T-cell (primary cell): ENCODE measurements at regions not wholly inside any gene's neighbourhood (a gene's known extent, or its start where the extent isn't known, plus 50 kb on each side); places are given as distances from the start of the nearest gene placed in this dataset.
"Not testable (repeated sequence)": the region's sequence is repeated elsewhere in the genome, so short reads cannot be mapped to it uniquely, and the experiment has no call there.

Source experiments
- ATAC-seq, 4 experiments: fragments of 200-7000 bp in 3 of 4; fragments of 150-1000 bp in 1 of 4; cut with Tn5 transposase; replicated peaks in 1 of 4; 1 replicate in 3 of 4; 2 replicates in 1 of 4; pipeline ENCODE4 v1.10.0; 2021; ENCODE audit warnings: moderate library complexity in 3 of 4, mild to moderate bottlenecking in 2 of 4, moderate number of reproducible peaks in 1 of 4
- CTCF ChIA-PET, 2 donors: fragments of 300-600 bp; sonication (Branson Sonifier 250); formaldehyde crosslinking; loops; one replicate each; lab custom pipeline; 2022; ENCODE audit warnings: antibody characterized with exemption in 2 of 2; lab: Charles Lee
- POLR2A ChIA-PET, 2 donors: fragments of 300-600 bp; sonication (Branson Sonifier 250); formaldehyde crosslinking; loops; one replicate each; lab custom pipeline; 2022; ENCODE audit warnings: antibody characterized with exemption in 2 of 2; lab: Charles Lee
- DNase-seq, 35 experiments: peaks; one replicate each; pipeline versions ENCODE4 v3.0.0 to v3.0.0-alpha.2; 2013 to 2023
- H3K27ac ChIP-seq: one replicate; pipeline ENCODE4 v1.5.1; 2013; ENCODE audit warnings: low read length
- H3K27me3 ChIP-seq, 2 experiments: replicated peaks in 1 of 2; 1 replicate in 1 of 2; 2 replicates in 1 of 2; pipeline versions ENCODE4 v1.6.1 to v1.7.0; 2013; ENCODE audit warnings: low read length in 1 of 2, mixed read lengths in 1 of 2; ENCODE audit not compliant: control insufficient read depth in 2 of 2, insufficient read depth in 2 of 2; ENCODE audit errors: extremely low read depth in 1 of 2
- H3K36me3 ChIP-seq, 2 donors: 1 replicate in 1 of 2; 2 replicates in 1 of 2; pipeline versions ENCODE4 v1.6.1 to v1.7.0; 2013; ENCODE audit warnings: low read length in 1 of 2; ENCODE audit not compliant: control insufficient read depth in 2 of 2, insufficient read depth in 1 of 2; ENCODE audit errors: extremely low read depth in 1 of 2
- H3K4me1 ChIP-seq, 2 experiments: 1 replicate in 1 of 2; 2 replicates in 1 of 2; pipeline versions ENCODE4 v1.6.1 to v1.7.0; 2013; ENCODE audit warnings: low read length in 2 of 2, mixed read lengths in 1 of 2; ENCODE audit not compliant: insufficient read depth in 2 of 2, control insufficient read depth in 1 of 2; ENCODE audit errors: extremely low read depth in 1 of 2
- H3K4me3 ChIP-seq, 2 donors: 1 replicate in 1 of 2; 2 replicates in 1 of 2; pipeline versions ENCODE4 v1.5.1 to v1.7.0; 2013; ENCODE audit warnings: mild to moderate bottlenecking in 2 of 2, low read length in 1 of 2, moderate library complexity in 1 of 2; ENCODE audit not compliant: control insufficient read depth in 1 of 2; ENCODE audit errors: extremely low read depth in 1 of 2
- H3K9me3 ChIP-seq: 2 replicates; pipeline ENCODE4 v1.7.0; 2013
- H3K27ac Mint-ChIP-seq, 2 donors: one replicate each; pipeline ENCODE4 v1.8.0; 2020 to 2021; ENCODE audit warnings: mild to moderate bottlenecking in 2 of 2, mixed read lengths in 2 of 2
- H3K27me3 Mint-ChIP-seq, 2 donors: one replicate each; pipeline ENCODE4 v1.8.0; 2021 to 2022; ENCODE audit warnings: mixed read lengths in 2 of 2
- H3K36me3 Mint-ChIP-seq: one replicate; pipeline ENCODE4 v1.8.0; 2021; ENCODE audit warnings: mixed read lengths
- H3K4me1 Mint-ChIP-seq, 3 donors: one replicate each; pipeline ENCODE4 v1.8.0; 2020 to 2022; ENCODE audit warnings: mixed read lengths in 3 of 3, mild to moderate bottlenecking in 1 of 3
- H3K4me3 Mint-ChIP-seq, 3 donors: one replicate each; pipeline ENCODE4 v1.8.0; 2020 to 2022; ENCODE audit warnings: mild to moderate bottlenecking in 3 of 3, mixed read lengths in 3 of 3, moderate library complexity in 3 of 3
- H3K9me3 Mint-ChIP-seq, 3 donors: one replicate each; pipeline ENCODE4 v1.8.0; 2020 to 2022; ENCODE audit warnings: mixed read lengths in 3 of 3
- WGBS: methylation state at CpG from one replicate; pipeline ENCODE4 v1.1.5; 2013; ENCODE audit warnings: missing lambda C conversion rate; ENCODE audit not compliant: insufficient coverage; 5-methylcytosine and 5-hydroxymethylcytosine counted together

DNA sequence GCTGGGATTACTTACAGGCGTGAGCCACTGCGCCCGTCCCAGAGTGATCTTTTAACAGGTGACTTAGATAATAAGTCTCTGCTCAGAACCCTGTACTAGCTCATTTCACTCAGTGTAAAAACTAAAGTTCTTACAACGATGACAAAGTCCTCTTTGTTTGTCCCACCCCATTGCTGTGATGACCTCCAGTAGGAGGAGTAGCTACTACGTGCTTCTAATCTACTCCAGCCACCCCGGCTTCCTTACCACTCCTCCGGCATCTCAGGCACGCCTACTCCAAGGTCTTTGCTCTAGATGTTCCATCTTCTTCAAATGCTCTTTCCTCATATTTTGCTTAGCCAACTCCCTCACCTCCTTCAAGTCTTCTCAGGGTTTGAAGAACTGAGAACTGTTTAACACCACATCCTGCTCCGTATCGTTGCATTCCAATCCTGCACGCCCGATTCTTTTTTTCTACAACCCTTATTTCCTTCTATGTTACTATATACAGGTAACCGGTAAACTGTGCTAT is 108.4 kb upstream of the METTL14 start:
- H3K27ac Mint-ChIP-seq, H3K9me3 Mint-ChIP-seq, H3K9me3 ChIP-seq, H3K4me3 ChIP-seq, H3K27ac ChIP-seq, CTCF ChIA-PET, POLR2A ChIA-PET, H3K36me3 ChIP-seq, DNase-seq, H3K4me1 ChIP-seq, H3K4me3 Mint-ChIP-seq, H3K4me1 Mint-ChIP-seq, ATAC-seq, H3K27me3 ChIP-seq, H3K36me3 Mint-ChIP-seq: not testable (repeated sequence)
- peaks cover 12 to 16% of the 10 kb centered on the region in 2 donors for H3K27me3 Mint-ChIP-seq
- WGBS: 98% methylated on average over 6 of the region's 13 CpGs

- H3K27ac Mint-ChIP-seq: no peak overlapping the region
- DNase-seq (no peak), ATAC-seq (no peak)
- H3K9me3 Mint-ChIP-seq: no peaks in the 10 kb centered on the region
- no peaks in the 10 kb centered on the region for H3K9me3 ChIP-seq
- ChIA-PET CTCF (no interaction called here), POLR2A (interaction anchor here in 1 of 2 donors (0.6 kb wide), 1 partner anchor 345 kb away, joined by 8 read pairs; no protein-coding TSS in a partner anchor)
- no peaks in the 10 kb centered on the region for H3K36me3 ChIP-seq
- H3K27me3 ChIP-seq: peaks cover 7 to 19% of the 10 kb centered on the region in 2 experiments
- H3K27me3 Mint-ChIP-seq: peaks cover 35 to 43% of the 10 kb centered on the region in 2 donors
- no peak overlapping the region for H3K4me3 Mint-ChIP-seq
- no peaks in the 10 kb centered on the region for H3K36me3 Mint-ChIP-seq
- H3K4me3 ChIP-seq: no peak overlapping the region
- no peaks in the 10 kb centered on the region for H3K4me1 ChIP-seq
- H3K27ac ChIP-seq: no peak overlapping the region
- peaks cover 0 to 7% (median 1%) of the 10 kb centered on the region in 3 donors for H3K4me1 Mint-ChIP-seq
- 93% methylated on average over 3 of the region's 5 CpGs for WGBS
Measured at GRCh38 chr4:118585015-118585414, 100.2 kb upstream of the METTL14 start.

GRCh38 chr4:118586357-118586790 is 98.8 kb upstream of the METTL14 start:
- Mint-ChIP-seq H3K4me3 (no peak overlapping the region), H3K27me3 (peaks cover 27 to 33% of the 10 kb centered on the region in 2 donors), H3K4me1 (peaks cover 9 to 20% (median 11%) of the 10 kb centered on the region in 3 donors), H3K36me3 (no peaks in the 10 kb centered on the region), H3K27ac (no peak overlapping the region), H3K9me3 (no peaks in the 10 kb centered on the region)
- no peak for DNase-seq
- Histone ChIP-seq H3K4me3 (no peak overlapping the region), H3K9me3 (no peaks in the 10 kb centered on the region), H3K36me3 (no peaks in the 10 kb centered on the region), H3K27ac (no peak overlapping the region), H3K27me3 (peaks cover 7 to 16% of the 10 kb centered on the region in 2 experiments), H3K4me1 (peaks cover 0 to 2% of the 10 kb centered on the region in 2 experiments)
- ChIA-PET POLR2A (no interaction called here), CTCF (interaction anchor here in 1 of 2 donors (0.6 kb wide), 2 partner anchors 180 to 233 kb away, joined by 3 to 4 read pairs; no protein-coding TSS in a partner anchor)
- WGBS: 70% methylated on average over 6 of the region's 6 CpGs
- no peak for ATAC-seq

- no peaks in the 10 kb centered on the region for H3K9me3 ChIP-seq
- no peak overlapping the region for H3K4me3 ChIP-seq
- H3K36me3 Mint-ChIP-seq: no peaks in the 10 kb centered on the region
- peaks cover 7 to 16% of the 10 kb centered on the region in 2 experiments for H3K27me3 ChIP-seq
- ATAC-seq: no peak
- ChIA-PET POLR2A (no interaction called here), CTCF (interaction anchor here in 1 of 2 donors (0.6 kb wide), 1 partner anchor 179 kb away, joined by 4 read pairs; no protein-coding TSS in a partner anchor)
- 76% methylated on average over 3 of the region's 9 CpGs for WGBS
- no peak for DNase-seq
- H3K27me3 Mint-ChIP-seq: peaks cover 18 to 30% of the 10 kb centered on the region in 2 donors
- H3K4me3 Mint-ChIP-seq: no peak overlapping the region
- H3K27ac ChIP-seq: no peak overlapping the region
- peaks cover 0 to 5% of the 10 kb centered on the region in 2 experiments for H3K4me1 ChIP-seq
- no peak overlapping the region for H3K27ac Mint-ChIP-seq
- no peaks in the 10 kb centered on the region for H3K9me3 Mint-ChIP-seq
- no peaks in the 10 kb centered on the region for H3K36me3 ChIP-seq
- peaks cover 16 to 24% (median 16%) of the 10 kb centered on the region in 3 donors for H3K4me1 Mint-ChIP-seq
Measured at GRCh38 chr4:118587116-118587831, 97.9 kb upstream of the METTL14 start.

DNA sequence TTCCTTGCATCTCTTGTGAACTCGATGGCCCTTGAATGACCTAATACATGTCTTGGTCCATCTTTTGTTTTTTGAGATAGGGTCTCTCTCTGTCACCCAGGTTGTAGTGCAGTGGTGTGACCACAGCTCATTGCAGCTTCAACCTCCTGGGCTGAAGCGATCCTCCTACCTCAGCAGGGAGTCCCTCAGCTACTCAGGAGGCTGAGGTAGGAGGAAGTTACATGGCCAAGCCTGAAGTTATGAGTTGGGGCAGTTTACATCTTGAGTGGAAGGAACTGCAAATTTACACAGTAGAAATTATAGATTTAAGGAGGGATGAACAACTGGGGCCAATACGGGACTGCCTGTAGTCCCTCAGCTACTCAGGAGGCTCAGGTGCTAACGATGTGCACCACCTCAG is 97.2 kb upstream of the METTL14 start:
- no peaks in the 10 kb centered on the region for H3K36me3 Mint-ChIP-seq
- CTCF ChIA-PET: interaction anchor here in 1 of 2 donors (0.8 kb wide), 1 partner anchor 97 kb away, joined by 3 read pairs; the partner anchor contains the start of gene METTL14
- H3K27me3 Mint-ChIP-seq: peaks cover 18 to 25% of the 10 kb centered on the region in 2 donors
- Histone ChIP-seq H3K9me3 (no peaks in the 10 kb centered on the region), H3K36me3 (no peaks in the 10 kb centered on the region), H3K4me3 (no peak overlapping the region), H3K4me1 (peaks cover 0 to 8% of the 10 kb centered on the region in 2 experiments), H3K27me3 (peaks cover 7 to 16% of the 10 kb centered on the region in 2 experiments), H3K27ac (no peak overlapping the region)
- ATAC-seq: no peak
- no CpG with 5 or more reads among the region's 4 CpGs for WGBS
- H3K4me3 Mint-ChIP-seq: no peak overlapping the region
- POLR2A ChIA-PET: no interaction called here
- no peaks in the 10 kb centered on the region for H3K9me3 Mint-ChIP-seq
- H3K27ac Mint-ChIP-seq: no peak overlapping the region
- H3K4me1 Mint-ChIP-seq: peaks cover 16 to 24% (median 16%) of the 10 kb centered on the region in 3 donors
- no peak for DNase-seq

GRCh38 chr4:118589471-118590055 is 95.6 kb upstream of the METTL14 start:
- POLR2A ChIA-PET: no interaction called here
- Histone ChIP-seq H3K9me3 (no peaks in the 10 kb centered on the region), H3K27me3 (peaks cover 7 to 13% of the 10 kb centered on the region in 2 experiments), H3K36me3 (no peaks in the 10 kb centered on the region), H3K27ac (no peak overlapping the region), H3K4me1 (peaks cover 0 to 8% of the 10 kb centered on the region in 2 experiments), H3K4me3 (no peak overlapping the region)
- no peak overlapping the region for H3K4me3 Mint-ChIP-seq
- 85% methylated on average over 6 of the region's 9 CpGs for WGBS
- no peaks in the 10 kb centered on the region for H3K36me3 Mint-ChIP-seq
- no peak overlapping the region for H3K27ac Mint-ChIP-seq
- peaks cover 16 to 22% (median 16%) of the 10 kb centered on the region in 3 donors for H3K4me1 Mint-ChIP-seq
- CTCF ChIA-PET: no interaction called here
- ATAC-seq (no peak), DNase-seq (no peak)
- peaks cover 12 to 16% of the 10 kb centered on the region in 2 donors for H3K27me3 Mint-ChIP-seq
- H3K9me3 Mint-ChIP-seq: no peaks in the 10 kb centered on the region
